Epithelial cell of prostate (primary cell): ENCODE measurements at regions not wholly inside any gene's neighbourhood (a gene's known extent, or its start where the extent isn't known, plus 50 kb on each side); places are given as distances from the start of the nearest gene placed in this dataset.
"Not testable (repeated sequence)": the region's sequence is repeated elsewhere in the genome, so short reads cannot be mapped to it uniquely, and the experiment has no call there.

Experiments used
- DNase-seq: peaks from one replicate; pipeline ENCODE4 v3.0.0-alpha.2; 2011; ENCODE audit warnings: low read depth, low spot score
- H3K27ac ChIP-seq: fragments of 450-650 bp; 2 replicates; pipeline ENCODE4 v1.5.1; 2017; ENCODE audit warnings: mild to moderate bottlenecking

DNA sequence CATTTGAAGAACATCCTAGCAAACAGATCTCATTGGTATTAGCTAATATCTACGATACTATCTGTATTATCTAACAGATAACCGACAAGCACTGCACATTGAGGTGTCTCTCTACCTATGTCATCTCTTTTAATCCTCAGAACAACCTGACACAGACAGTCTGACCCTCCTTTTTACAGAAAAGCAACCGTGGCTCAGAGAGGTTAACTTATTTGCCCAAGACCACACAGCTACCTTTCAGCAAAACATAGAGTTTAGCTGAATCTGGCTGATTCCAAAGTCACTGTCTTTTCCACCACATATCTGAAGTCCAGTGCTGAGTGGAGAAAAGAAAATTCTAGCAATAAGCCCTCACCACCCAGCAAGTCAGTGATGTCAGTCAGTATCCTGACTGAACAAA, 358.7 kb upstream of the JARID2 start:
- H3K27ac ChIP-seq = no peak overlapping the region
- no peak for DNase-seq

DNA sequence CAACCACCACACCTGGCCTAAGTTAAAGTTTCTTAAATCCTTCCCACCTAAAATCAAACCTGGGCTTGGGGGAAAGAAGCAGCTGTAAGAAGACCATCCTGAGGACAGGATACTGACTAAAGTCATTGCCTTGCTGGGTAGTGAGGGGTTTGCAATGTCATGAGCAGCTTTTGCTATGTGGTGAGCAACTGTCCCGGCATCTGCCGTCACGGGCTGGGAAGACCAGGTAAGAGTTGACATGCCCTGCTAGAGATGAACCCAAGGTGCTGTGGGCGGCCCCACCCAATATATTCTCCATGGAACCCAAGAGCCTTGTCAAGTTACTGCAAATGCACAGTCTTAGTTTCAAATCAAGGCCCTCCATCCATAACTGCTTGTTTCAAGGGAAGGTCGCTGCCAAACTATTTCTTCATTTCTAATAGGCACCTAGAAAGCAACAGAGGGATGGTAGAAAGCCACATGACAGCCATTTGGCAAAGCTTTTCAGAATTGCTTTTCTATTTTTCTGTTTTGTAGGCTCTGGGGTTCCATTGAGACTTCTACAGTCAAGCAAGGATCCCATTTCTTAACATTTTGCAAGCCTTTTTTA, 357.8 kb upstream of the JARID2 start:
- no peak for DNase-seq
- no peak overlapping the region for H3K27ac ChIP-seq

DNA sequence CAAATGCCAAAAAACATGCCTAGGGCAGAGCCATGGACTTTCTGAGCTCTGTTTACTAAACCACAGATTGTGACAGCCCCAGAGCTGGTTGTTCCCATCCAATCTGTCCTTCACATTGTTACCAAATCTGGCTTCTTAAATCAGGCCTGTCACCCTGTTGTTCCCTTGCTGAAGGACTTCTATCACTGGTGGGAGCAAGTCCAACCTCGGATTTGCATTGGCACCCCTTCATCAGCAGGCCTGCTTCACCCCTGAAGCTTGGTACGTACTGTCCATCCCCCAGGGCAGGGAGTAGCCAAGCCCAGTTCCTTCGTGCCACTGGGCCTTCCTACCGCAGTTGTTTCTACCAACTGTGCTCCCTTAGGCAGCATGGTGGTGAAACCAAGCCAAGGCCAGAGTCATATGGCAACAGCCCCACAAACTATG, 357.3 kb upstream of the JARID2 start:
- H3K27ac ChIP-seq = no peak overlapping the region
- DNase-seq = no peak

DNA sequence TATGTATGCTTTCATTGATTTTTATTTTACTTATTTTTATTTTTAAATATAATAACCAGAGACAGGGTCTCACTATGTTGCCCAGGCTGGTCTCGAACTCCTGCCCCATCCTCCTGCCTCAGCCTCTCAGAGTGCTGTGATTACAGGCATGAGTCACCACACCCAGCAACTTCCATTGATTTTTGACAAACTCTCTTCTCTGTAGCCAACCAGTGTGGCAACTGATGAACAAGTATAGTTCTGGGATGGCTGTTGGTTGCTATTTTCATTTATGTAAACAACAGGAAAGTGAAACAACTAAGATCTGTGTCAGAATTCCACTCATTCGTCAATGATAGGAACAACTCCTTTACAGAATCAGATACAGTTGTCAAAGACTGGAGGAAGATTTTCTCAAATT, 356.7 kb upstream of the JARID2 start:
- peak; percentile 50 for DNase-seq
- H3K27ac ChIP-seq = peak overlapping the region; percentile 29

DNA sequence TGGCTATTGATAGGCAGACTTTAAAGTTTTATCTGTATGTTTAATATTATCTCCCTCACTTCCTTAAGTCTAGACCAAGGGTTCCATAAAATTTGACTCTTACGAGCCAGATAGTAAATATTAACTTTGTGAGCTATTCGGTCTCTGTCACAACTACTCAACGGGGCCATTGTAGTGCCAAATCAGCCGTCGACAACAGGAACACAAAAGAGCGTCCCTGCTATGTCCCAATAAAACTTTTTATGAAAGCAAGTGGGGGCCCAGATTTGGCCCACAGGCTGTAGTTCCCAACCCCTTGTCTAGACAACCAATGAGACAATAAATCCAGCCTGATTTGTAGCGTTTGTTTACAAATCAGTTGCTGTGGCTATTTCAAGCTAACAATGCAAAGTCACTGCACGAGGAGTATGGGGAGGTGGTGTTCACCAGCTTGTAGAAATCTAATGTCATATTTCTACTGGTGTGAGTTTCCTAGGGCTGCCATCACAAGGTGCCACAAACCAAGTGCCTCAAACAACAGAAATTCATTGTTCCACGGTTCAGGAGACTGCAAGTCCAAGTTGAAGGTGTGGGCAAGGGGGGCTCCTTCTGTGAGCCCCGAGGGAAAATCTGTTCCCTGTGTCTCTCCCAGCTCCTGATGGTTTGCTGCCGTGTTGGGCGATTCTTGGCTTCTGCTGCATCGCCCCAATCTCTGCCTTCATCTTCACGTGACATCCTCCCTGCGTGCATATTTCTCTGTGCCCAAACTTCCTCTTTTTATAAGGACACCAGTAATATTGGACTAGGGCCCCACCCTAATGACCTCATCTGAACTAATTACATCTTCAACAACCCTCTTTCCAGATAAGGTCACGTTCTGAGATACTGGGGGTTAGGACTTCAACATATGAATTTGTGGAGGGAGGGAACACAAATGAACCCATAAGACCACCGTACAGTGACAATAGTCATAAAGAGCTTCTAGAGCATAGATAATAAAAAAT, 356.0 kb upstream of the JARID2 start:
- no peak for DNase-seq
- peak overlapping the region; percentile 29 for H3K27ac ChIP-seq

DNA sequence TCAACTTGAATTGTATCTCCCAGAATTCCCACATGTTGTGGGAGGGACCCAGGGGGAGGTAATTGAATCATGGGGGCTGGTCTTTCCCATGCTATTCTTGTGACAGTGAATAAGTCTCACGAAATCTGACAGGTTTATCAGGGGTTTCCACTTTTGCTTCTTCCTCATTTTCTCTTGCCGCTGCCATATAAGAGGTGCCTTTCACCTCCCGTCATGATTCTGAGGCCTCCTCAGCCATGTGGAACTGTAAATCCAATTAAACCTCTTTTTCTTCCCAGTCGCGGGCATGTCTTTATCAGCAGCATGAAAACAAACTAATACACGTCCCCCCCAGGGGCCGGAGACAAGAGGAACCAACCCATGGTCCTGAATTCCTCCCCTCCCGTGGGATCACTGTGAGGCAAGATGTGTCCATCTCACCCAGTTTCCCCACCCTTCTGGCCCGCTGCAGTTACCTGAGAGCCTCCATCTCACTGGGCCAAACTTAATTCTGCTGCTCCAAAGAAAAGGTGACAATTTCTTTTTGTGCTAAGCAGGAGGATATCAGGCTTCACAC, 354.0 kb upstream of the JARID2 start:
- not testable (repeated sequence) for DNase-seq, H3K27ac ChIP-seq

DNA sequence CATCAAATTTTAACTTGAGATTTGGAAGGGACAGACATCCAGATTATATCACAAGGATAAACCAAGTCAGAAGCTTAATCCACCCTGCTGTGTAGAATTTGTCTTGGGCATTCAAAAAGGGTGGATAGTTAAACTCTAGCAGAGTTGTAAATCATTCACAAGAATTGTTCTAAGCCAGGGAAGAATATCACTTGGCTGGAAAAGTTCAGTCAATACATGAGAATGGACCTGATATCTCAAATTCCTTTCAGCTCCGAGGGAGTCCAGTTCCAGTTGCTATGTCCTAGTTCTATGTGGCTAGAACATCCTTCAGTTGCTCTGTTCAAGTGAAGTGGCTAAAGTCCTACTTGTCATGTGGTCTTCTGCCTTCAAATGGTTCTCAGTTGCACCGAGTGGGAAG, 351.8 kb upstream of the JARID2 start:
- H3K27ac ChIP-seq = no peak overlapping the region
- DNase-seq = no peak

DNA sequence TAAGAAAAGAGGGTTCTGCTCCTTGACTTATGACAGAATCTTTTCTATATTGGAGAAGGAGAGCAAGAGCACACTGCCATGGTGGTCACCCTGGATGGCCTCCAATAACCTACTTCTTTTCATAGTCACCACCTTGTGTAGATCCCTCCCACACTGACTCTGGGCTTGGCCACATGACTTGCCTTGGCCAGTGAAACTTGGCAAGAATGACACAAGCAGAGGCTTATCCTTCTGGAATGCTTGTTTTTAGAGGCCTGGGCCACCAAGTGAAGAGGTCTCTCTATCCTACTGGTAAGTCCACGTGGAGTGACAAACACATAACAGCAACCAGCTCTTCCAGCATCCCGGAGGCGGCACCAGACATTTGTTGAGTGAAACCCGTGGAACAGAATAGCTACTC, 349.4 kb upstream of the JARID2 start:
- no peak for DNase-seq
- H3K27ac ChIP-seq = no peak overlapping the region

DNA sequence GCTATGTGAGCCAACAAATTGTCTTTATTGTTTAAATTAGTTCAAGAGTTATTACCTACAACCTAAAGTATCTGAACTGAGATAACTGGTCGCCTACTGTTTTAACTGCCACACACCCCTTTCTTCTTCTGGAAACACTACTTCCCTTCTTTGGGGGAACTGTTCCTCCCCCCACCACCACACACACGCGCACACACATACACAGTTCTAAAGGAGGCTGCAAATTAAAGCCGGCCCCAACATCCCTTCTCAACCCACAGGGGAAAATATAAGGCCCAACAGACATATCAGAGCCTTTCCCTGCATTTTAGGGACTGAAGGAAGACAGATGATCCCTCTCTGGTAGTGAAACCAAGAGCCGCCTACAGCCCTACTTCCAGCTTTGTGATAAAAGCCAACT, 348.0 kb upstream of the JARID2 start:
- no peak for DNase-seq
- no peak overlapping the region for H3K27ac ChIP-seq

DNA sequence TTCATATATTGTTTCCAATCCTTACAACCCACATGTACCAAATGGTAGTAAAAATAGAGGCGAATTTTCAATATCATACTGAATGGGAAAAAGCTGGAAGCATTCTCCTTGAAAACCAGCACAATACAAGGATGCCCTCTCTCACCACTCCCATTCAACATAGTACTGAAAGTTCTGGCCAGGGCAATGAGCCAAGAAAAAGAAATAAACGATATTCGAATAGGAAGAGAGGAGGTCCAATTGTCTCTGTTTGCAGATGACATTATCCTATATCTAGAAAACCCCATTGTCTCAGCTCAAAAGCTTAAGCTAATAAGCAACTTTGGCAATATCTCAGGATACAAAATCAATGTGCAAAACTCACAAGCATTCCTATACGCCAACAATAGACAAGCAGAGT, 346.4 kb upstream of the JARID2 start:
- not testable (repeated sequence) for H3K27ac ChIP-seq, DNase-seq

DNA sequence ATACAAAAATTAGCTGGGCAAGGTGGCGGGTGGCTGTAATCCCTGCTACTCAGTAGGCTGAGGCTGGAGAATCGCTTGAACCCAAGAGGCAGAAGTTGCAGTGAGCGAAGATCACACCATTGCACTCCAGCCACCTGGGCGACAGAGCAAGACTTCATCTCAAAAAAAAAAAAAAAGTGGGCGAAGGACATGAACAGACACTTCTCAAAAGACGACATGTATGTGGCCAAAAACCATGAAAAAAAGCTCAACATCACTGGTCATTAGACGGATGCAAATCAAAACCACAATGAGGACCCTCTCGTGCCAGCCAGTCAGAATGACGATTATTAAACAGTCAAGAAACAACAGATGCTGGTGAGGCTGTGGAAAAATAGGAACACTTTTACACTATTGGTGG, 344.9 kb upstream of the JARID2 start:
- no peak overlapping the region for H3K27ac ChIP-seq
- DNase-seq = no peak

DNA sequence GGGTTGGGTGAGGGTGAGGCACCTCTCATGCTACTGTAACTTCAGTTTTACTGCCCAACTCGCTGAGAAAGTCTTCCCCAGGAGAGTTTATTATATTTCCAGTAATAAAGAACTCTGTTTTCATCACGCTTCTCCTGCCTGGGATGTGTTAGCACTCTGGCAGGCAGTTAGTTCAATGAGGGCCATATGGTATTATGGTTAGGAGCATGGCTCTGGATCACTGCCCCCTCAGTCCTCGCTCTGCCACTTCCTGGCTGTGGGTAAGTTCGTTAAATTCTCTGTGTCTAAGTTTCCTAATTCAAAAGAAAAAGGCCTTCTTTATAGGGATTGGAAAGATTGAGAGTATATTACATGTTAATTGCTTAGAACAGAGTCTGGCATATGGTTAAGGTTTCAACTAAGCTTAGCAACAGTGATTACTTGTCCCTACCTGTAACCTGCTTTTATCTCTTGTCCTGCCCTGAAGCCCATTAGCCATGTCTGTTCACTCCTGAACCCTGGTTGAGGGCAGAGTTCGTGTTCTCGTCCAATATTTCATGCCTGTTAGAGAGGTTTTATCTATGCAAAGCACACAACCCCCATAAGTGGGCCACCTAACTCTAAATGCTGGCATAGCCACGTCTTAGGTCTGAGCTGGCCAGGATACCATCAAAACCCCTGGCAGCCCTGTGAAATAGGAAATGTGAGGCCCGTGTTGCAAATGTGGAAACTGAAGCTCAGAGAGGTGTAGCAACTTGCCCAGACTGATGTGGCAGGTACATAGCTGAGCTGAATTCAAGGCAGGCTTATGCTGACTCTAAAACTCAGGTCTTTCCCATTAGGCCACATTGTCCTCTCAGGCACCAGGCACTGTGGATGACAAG, 342.5 kb upstream of the JARID2 start:
- peak overlapping the region; percentile 13 for H3K27ac ChIP-seq

DNA sequence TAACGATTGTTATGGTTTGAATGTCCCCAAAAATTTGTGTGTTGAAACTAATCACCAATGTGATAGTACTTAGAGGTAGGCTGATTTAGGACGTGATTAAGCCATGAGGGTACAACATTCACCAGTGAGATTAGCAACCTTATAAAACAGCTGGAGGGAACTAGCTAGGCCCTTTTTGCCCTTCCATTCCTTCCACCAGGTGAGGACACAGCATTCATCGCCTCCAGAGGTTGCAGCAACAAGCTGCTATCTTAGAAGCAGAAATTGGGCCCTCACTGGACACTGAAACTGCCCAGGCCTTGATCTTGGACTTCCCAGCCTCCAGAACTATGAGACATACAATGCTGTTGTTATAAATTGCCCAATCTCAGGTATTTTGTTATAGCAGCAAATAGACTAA, 340.7 kb upstream of the JARID2 start:
- no peak for DNase-seq
- no peak overlapping the region for H3K27ac ChIP-seq

More for the DNA sequence above, 342.5 kb upstream of the JARID2 start:
- no peak for DNase-seq

DNA sequence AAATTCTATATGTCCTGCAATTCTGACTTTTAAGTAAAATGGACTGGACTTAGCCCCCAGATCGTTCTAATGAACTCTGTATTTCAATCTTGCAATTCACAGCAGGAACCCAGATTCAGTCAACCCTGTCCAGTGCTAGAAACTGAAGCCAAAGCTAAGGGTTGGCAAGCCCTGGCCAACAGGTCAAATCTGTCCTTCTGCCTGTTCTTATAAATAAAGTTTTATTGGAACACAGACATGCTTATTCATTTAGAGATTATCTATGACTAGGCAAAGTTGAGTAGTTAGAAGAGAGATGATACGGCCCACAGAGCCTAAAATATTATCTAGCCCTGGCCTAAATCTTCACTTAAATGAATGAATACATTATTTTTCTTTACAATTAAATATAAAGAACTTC, 339.2 kb upstream of the JARID2 start:
- H3K27ac ChIP-seq = no peak overlapping the region
- no peak for DNase-seq

DNA sequence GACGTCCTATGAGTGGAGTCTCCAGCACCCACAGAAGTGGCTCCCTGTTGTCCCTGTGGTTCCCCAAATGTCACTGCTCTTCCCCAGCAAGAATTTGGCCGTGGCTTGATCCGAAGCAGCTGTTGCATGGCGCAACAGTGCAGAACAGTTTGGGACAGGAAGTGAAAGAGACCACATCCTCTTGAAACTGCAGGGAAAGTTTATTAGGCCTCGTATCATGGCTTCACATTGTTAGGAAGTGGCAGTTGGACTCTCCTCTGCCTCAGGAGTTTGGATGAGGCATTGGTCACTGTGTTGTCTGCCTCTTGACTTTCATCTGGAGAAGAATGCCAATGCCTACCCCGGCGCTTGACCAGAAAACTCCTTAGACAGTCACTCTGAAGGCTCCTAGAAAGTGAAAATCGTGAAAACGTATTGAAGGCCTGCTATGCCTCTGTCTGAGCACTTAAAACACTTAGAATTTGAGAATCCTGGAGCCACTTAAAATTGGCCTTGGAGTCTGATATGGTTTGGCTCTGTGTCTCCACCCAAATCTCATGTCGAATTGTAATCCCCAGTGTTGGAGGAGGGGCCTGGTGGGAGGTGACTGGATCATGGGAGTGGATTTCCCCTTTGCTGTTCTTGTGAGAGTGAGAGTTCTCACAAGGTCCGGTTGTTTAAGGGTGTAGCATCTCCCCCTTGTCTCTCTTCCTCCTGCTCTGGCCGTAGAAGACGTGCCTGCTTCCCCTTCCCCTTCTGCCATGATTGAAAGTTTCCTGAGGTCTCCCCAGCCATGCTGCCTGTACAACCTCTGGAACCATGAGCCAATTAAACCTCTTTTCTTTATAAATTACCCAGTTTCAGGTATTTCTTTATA, 334.9 kb upstream of the JARID2 start:
- H3K27ac ChIP-seq = no peak overlapping the region
- no peak for DNase-seq

DNA sequence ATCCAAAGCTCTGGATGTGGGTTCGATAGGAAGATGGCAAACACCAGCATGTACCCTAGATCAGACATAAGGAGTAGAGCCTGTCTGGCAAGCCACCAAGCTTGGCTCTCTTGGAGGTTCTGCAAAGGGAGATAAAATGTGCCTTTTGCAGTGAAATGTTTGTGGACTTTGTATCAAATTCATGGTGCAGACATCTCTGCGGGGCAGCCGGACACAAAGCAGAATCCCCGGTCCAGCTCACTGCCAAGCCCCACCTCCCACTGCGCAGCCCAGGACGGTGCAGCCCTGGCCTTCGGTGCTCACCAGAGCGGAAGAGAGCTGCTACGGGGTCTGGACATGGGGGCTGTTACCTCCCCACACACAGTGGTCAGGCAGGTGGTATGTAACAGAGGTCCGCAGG, 333.6 kb upstream of the JARID2 start:
- H3K27ac ChIP-seq = no peak overlapping the region
- no peak for DNase-seq

DNA sequence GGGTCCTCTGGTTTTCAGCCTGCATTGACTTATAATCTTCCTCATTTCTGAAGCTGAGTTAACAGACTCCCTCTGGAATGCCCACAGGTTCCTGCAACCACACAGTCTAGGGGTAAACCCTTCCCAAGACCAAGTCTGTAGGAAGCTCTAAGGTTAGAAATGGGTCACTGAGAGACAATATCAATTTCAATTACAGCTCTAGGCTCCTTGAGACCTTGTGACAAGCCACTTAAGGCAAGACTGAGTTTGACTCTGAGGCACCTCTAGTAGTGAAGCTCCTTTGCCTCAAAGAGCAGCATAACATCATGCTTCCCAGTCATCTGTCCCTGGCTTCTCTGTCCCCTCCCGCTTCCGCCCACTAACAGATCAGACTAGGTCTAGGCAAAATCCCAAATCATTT, 333.2 kb upstream of the JARID2 start:
- DNase-seq = no peak
- H3K27ac ChIP-seq = no peak overlapping the region

DNA sequence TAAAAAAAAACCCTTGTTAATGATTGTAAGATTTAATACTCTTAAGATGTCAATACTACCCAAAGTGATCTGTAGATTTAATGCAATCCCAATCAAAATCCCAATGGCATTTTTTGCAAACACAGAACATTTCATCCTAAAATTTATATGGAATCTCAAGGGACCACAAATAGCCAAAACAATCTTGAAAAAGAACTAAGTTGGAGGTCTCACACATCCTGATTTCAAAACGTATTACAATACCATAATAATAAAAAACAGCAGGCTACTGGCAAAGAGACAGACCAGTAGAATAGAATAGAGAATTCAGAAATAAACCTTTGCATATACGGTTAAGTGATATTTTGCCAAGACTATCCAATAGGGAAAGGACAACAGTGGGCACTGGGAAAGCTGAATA, 331.9 kb upstream of the JARID2 start:
- H3K27ac ChIP-seq = no peak overlapping the region
- DNase-seq = no peak
